Endodermal cell (in vitro differentiated cells): ENCODE measurements at regions not wholly inside any gene's neighbourhood (a gene's known extent, or its start where the extent isn't known, plus 50 kb on each side); places are given as distances from the start of the nearest gene placed in this dataset.
"Not testable (repeated sequence)": the region's sequence is repeated elsewhere in the genome, so short reads cannot be mapped to it uniquely, and the experiment has no call there.

ENCODE experiments used
- DNase-seq: peaks from one replicate; pipeline ENCODE4 v3.0.0-alpha.2; 2017
- H3K27ac ChIP-seq: 2 replicates; pipeline ENCODE4 v1.5.1; 2013; ENCODE audit warnings: mild to moderate bottlenecking, low read depth, low read length, moderate library complexity
- H3K27me3 ChIP-seq: 2 replicates; pipeline ENCODE4 v1.6.1; 2013; ENCODE audit warnings: mild to moderate bottlenecking, low read length, moderate library complexity; ENCODE audit not compliant: insufficient read depth, control insufficient read depth, poor library complexity, severe bottlenecking
- H3K36me3 ChIP-seq: 2 replicates; pipeline ENCODE4 v1.7.0; 2013; ENCODE audit warnings: mild to moderate bottlenecking, low read length, moderate library complexity; ENCODE audit not compliant: control insufficient read depth, insufficient read depth
- H3K4me1 ChIP-seq: one replicate; pipeline ENCODE4 v1.7.0; 2013; ENCODE audit warnings: low read length; ENCODE audit not compliant: control insufficient read depth, insufficient read depth
- H3K4me3 ChIP-seq: 2 replicates; pipeline ENCODE4 v1.5.1; 2013; ENCODE audit warnings: mild to moderate bottlenecking, low read length, moderate library complexity
- H3K9ac ChIP-seq: 2 replicates; pipeline ENCODE4 v1.6.1; 2013; ENCODE audit warnings: mild to moderate bottlenecking, low read length, moderate library complexity; ENCODE audit not compliant: poor library complexity, severe bottlenecking; ENCODE audit errors: extremely low read depth
- H3K9me3 ChIP-seq: 2 replicates; pipeline ENCODE4 v1.6.1; 2013; ENCODE audit warnings: mild to moderate bottlenecking, low read length, moderate library complexity; ENCODE audit not compliant: control insufficient read depth
- H3K27ac Mint-ChIP-seq: 2 replicates; pipeline ENCODE4 v1.8.0; 2020; ENCODE audit warnings: mixed read lengths
- H3K27me3 Mint-ChIP-seq: 2 replicates; pipeline ENCODE4 v1.8.0; 2021; ENCODE audit warnings: mild to moderate bottlenecking, mixed read lengths; ENCODE audit not compliant: insufficient read depth
- H3K36me3 Mint-ChIP-seq: 2 replicates; pipeline ENCODE4 v1.8.0; 2020; ENCODE audit warnings: low read depth, mixed read lengths
- H3K4me1 Mint-ChIP-seq: 2 replicates; pipeline ENCODE4 v1.8.0; 2020; ENCODE audit warnings: mixed read lengths
- H3K4me3 Mint-ChIP-seq: 2 replicates; pipeline ENCODE4 v1.8.0; 2020; ENCODE audit warnings: mild to moderate bottlenecking, moderate library complexity, mixed read lengths
- H3K9me3 Mint-ChIP-seq: 2 replicates; pipeline ENCODE4 v1.8.0; 2020; ENCODE audit warnings: mild to moderate bottlenecking, mixed read lengths
- CTCF ChIP-seq: fragments of 200-600 bp; sonication (generic); conservative IDR thresholded peaks from 2 replicates; pipeline ENCODE4 v1.5.0; 2021; ENCODE audit warnings: antibody characterized with exemption, mild to moderate bottlenecking
- WGBS, 2 experiments: methylation state at CpG; one replicate each; pipeline versions ENCODE4 v1.1.5 to v1.1.7; 2013; ENCODE audit warnings: missing lambda C conversion rate in 2 of 2, mixed read lengths in 1 of 2; ENCODE audit not compliant: insufficient coverage in 1 of 2, insufficient read length in 1 of 2; 5-methylcytosine and 5-hydroxymethylcytosine counted together

DNA sequence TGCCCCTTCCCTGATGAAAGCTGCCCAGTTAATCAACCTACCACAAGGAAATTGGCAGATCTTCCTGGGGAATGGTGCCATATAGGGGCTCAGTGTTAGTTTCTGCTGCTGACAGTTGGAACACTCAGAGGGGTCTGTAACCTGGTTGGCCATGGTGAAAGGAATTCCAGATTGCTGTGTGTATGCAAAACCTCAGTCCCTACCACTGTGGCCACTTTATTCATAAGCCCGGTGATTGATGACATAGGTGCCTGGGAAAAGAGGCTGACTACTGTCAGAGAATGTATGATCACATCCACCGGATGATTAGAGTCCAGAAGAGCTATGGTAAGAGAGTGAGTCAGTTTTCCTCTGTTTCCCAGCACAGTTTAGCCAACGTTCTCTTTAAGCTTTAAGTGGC is 363.9 kb upstream of the NPAP1 start:
- H3K9me3 ChIP-seq, H3K4me1 ChIP-seq, H3K4me3 Mint-ChIP-seq, DNase-seq, H3K27ac ChIP-seq, H3K4me3 ChIP-seq, H3K27me3 ChIP-seq, H3K36me3 ChIP-seq, H3K27me3 Mint-ChIP-seq, H3K9ac ChIP-seq, H3K27ac Mint-ChIP-seq, H3K36me3 Mint-ChIP-seq, H3K4me1 Mint-ChIP-seq: not testable (repeated sequence)
- H3K9me3 Mint-ChIP-seq = peaks cover 28% of the 10 kb centered on the region
- 60 to 78% methylated on average over 1 to 2 of the region's 3 CpGs for WGBS, 2 experiments

GRCh38 chr15:24316326-24316725 is 359.2 kb upstream of the NPAP1 start:
- H3K9ac ChIP-seq, H3K4me1 ChIP-seq, H3K27me3 Mint-ChIP-seq, H3K4me3 ChIP-seq, H3K27me3 ChIP-seq, DNase-seq, H3K4me1 Mint-ChIP-seq, H3K4me3 Mint-ChIP-seq, H3K36me3 Mint-ChIP-seq, H3K9me3 ChIP-seq, H3K27ac Mint-ChIP-seq, H3K36me3 ChIP-seq, H3K27ac ChIP-seq: not testable (repeated sequence)
- H3K9me3 Mint-ChIP-seq = peaks cover 30% of the 10 kb centered on the region
- 77% methylated on average over 3 of the region's 3 CpGs for WGBS, 2 experiments

DNA sequence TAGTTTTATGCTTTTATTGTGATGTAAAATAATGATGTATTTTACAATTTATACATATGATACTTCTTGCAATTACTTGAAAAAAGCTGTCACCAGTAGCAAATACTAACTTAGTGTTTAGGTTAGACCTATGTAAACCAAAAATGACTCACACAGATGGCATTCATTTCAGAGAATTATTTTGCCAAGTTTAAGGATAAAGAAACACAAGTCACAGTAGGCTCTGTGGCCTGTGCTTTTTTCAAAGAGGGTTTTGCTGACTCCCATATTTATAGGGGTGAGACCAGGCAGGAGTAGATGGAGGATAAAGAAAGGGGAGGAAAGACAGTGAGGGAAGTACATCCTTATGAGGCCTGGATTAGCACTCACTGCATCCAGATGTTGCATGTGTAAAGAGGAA is 356.6 kb upstream of the NPAP1 start:
- Mint-ChIP-seq H3K4me3 (no peak overlapping the region), H3K4me1 (no peaks in the 10 kb centered on the region), H3K9me3 (peaks cover 24% of the 10 kb centered on the region), H3K36me3 (no peaks in the 10 kb centered on the region), H3K27ac (no peak overlapping the region), H3K27me3 (no peaks in the 10 kb centered on the region)
- H3K27me3 ChIP-seq = no peaks in the 10 kb centered on the region
- no peaks in the 10 kb centered on the region for H3K36me3 ChIP-seq
- DNase-seq = no peak
- no peak for TF ChIP-seq CTCF
- H3K27ac ChIP-seq = no peak overlapping the region
- no peaks in the 10 kb centered on the region for H3K4me1 ChIP-seq
- no peak overlapping the region for H3K4me3 ChIP-seq
- H3K9ac ChIP-seq = no peak overlapping the region
- no peaks in the 10 kb centered on the region for H3K9me3 ChIP-seq

GRCh38 chr15:24324096-24324495 is 351.5 kb upstream of the NPAP1 start:
- not testable (repeated sequence) for H3K9ac ChIP-seq, H3K27me3 Mint-ChIP-seq, H3K9me3 ChIP-seq, H3K4me1 ChIP-seq, H3K4me1 Mint-ChIP-seq, H3K36me3 Mint-ChIP-seq, H3K27me3 ChIP-seq, H3K4me3 ChIP-seq, DNase-seq, H3K27ac Mint-ChIP-seq, H3K4me3 Mint-ChIP-seq, H3K36me3 ChIP-seq, H3K27ac ChIP-seq
- WGBS, 2 experiments = 63 to 75% methylated on average over 2 to 5 of the region's 5 CpGs
- peaks cover 30% of the 10 kb centered on the region for H3K9me3 Mint-ChIP-seq

GRCh38 chr15:24326513-24326912 is 349.1 kb upstream of the NPAP1 start:
- not testable (repeated sequence) for H3K4me1 Mint-ChIP-seq, H3K36me3 Mint-ChIP-seq, H3K4me3 Mint-ChIP-seq, H3K4me1 ChIP-seq, H3K27me3 ChIP-seq, H3K27me3 Mint-ChIP-seq, H3K27ac Mint-ChIP-seq, H3K9ac ChIP-seq, H3K27ac ChIP-seq, H3K4me3 ChIP-seq, DNase-seq, H3K9me3 ChIP-seq, H3K36me3 ChIP-seq
- H3K9me3 Mint-ChIP-seq = peaks cover 37% of the 10 kb centered on the region
- WGBS, 2 experiments = 80 to 92% methylated on average over 1 of the region's 1 CpG

GRCh38 chr15:24331964-24332363 is 343.6 kb upstream of the NPAP1 start:
- H3K36me3 ChIP-seq, H3K27ac ChIP-seq, H3K36me3 Mint-ChIP-seq, DNase-seq, H3K4me3 ChIP-seq, H3K4me3 Mint-ChIP-seq, H3K4me1 Mint-ChIP-seq, H3K9me3 ChIP-seq, H3K9ac ChIP-seq, H3K4me1 ChIP-seq, H3K27ac Mint-ChIP-seq, H3K27me3 ChIP-seq, H3K27me3 Mint-ChIP-seq: not testable (repeated sequence)
- 84 to 100% methylated on average over 1 to 8 of the region's 9 CpGs for WGBS, 2 experiments
- H3K9me3 Mint-ChIP-seq = peaks cover 53% of the 10 kb centered on the region

- H3K4me1 Mint-ChIP-seq, H3K27ac ChIP-seq, H3K4me3 ChIP-seq, H3K36me3 ChIP-seq, H3K9ac ChIP-seq, H3K27ac Mint-ChIP-seq, H3K4me1 ChIP-seq, H3K9me3 ChIP-seq, H3K36me3 Mint-ChIP-seq, H3K27me3 Mint-ChIP-seq, DNase-seq, H3K4me3 Mint-ChIP-seq, H3K27me3 ChIP-seq: not testable (repeated sequence)
- 94% methylated on average over 5 of the region's 8 CpGs; no CpG with 5 or more reads in 1 of the 2 experiments for WGBS, 2 experiments
- peaks cover 42% of the 10 kb centered on the region for H3K9me3 Mint-ChIP-seq
These were observed 333.7 kb upstream of the NPAP1 start for GRCh38 chr15:24341876-24342275.
